Endothelial cell of umbilical vein (primary cell): ENCODE measurements at regions not wholly inside any gene's neighbourhood (a gene's known extent, or its start where the extent isn't known, plus 50 kb on each side); places are given as distances from the start of the nearest gene placed in this dataset.

Experiments
- BruUV-seq: library from RNA; stranded (reverse); fragments of 400-500 nt; replicated peaks from 2 replicates; lab custom pipeline; 2021; lab: Mats Ljungman, UMichigan
- CTCF ChIA-PET: fragments of 300-600, 350-600 bp; sonication (Branson Sonifier 250); formaldehyde crosslinking; loops from one replicate; lab custom pipeline; 2021; ENCODE audit warnings: antibody characterized with exemption, inconsistent platforms; lab: Charles Lee
- POLR2A ChIA-PET: fragments of 300-600, 350-600 bp; sonication (Branson Sonifier 250); formaldehyde crosslinking; loops from one replicate; lab custom pipeline; 2021; ENCODE audit warnings: antibody characterized with exemption, inconsistent platforms; lab: Charles Lee
- DNase-seq: peaks from one replicate; pipeline ENCODE4 v3.0.0-alpha.2; 2011; ENCODE audit warnings: low read depth, low spot score
- FAIRE-seq: peaks from 2 replicates; lab custom pipeline; 2011; peaks lifted over from hg19 to GRCh38; lab: Jason Lieb, UNC
- H2AFZ ChIP-seq: 2 replicates; pipeline ENCODE4 v1.6.0; 2012; ENCODE audit warnings: low read depth, low read length, control low read depth, inconsistent platforms
- H3K27ac ChIP-seq: 2 replicates; pipeline ENCODE4 v1.5.1; 2011; ENCODE audit warnings: low read depth, mild to moderate bottlenecking, control low read depth, low read length, moderate library complexity; ENCODE audit not compliant: insufficient read depth
- H3K27me3 ChIP-seq, 2 experiments: 2 replicates each; pipeline versions ENCODE4 v1.6.0 to v1.6.1; 2011; ENCODE audit warnings: low read length in 2 of 2, mixed read lengths in 1 of 2; ENCODE audit not compliant: control insufficient read depth in 2 of 2, insufficient read depth in 2 of 2
- H3K36me3 ChIP-seq, 2 experiments: 2 replicates in 1 of 2; 3 replicates in 1 of 2; pipeline ENCODE4 v1.5.1; 2011; ENCODE audit warnings: low read length in 2 of 2, mild to moderate bottlenecking in 1 of 2, moderate library complexity in 1 of 2; ENCODE audit not compliant: control insufficient read depth in 2 of 2, insufficient read depth in 2 of 2; ENCODE audit errors: extremely low read depth in 1 of 2
- H3K4me1 ChIP-seq: 3 replicates; pipeline ENCODE4 v1.5.1; 2011; ENCODE audit warnings: mild to moderate bottlenecking, low read length; ENCODE audit not compliant: control insufficient read depth, insufficient read depth; ENCODE audit errors: extremely low read depth
- H3K4me2 ChIP-seq: 2 replicates; pipeline ENCODE4 v1.6.1; 2011; ENCODE audit warnings: low read length, control low read depth, mixed read lengths; ENCODE audit not compliant: insufficient read depth
- H3K4me3 ChIP-seq, 3 experiments: fragments of 200-600 bp in 1 of 3; sonication (generic), shearing (Covaris generic) in 1 of 3; replicated peaks in 1 of 3; 2 replicates each; pipeline ENCODE4 v1.5.1; 2011 to 2016; ENCODE audit warnings: control low read depth in 3 of 3, low read length in 3 of 3, mild to moderate bottlenecking in 2 of 3, inconsistent platforms in 1 of 3, low read depth in 1 of 3, moderate library complexity in 1 of 3; ENCODE audit not compliant: insufficient read depth in 1 of 3
- H3K79me2 ChIP-seq: 2 replicates; pipeline ENCODE4 v1.6.0; 2012; ENCODE audit warnings: low read length, inconsistent platforms; ENCODE audit not compliant: control insufficient read depth, insufficient read depth
- H3K9ac ChIP-seq: replicated peaks from 2 replicates; pipeline ENCODE3; 2011; ENCODE audit warnings: low read length, control low read depth; ENCODE audit not compliant: insufficient read depth; ENCODE audit errors: extremely low read depth
- H3K9me1 ChIP-seq: replicated peaks from 3 replicates; pipeline ENCODE4 v1.6.0; 2011; ENCODE audit warnings: mild to moderate bottlenecking, low read length; ENCODE audit not compliant: control insufficient read depth, insufficient read depth; ENCODE audit errors: extremely low read depth
- H3K9me3 ChIP-seq: replicated peaks from 2 replicates; pipeline ENCODE4 v1.5.1; 2012; ENCODE audit warnings: low read length, inconsistent platforms; ENCODE audit not compliant: control insufficient read depth, insufficient read depth
- H4K20me1 ChIP-seq: replicated peaks from 2 replicates; pipeline ENCODE3; 2011; ENCODE audit warnings: mild to moderate bottlenecking, low read length; ENCODE audit not compliant: control insufficient read depth, insufficient read depth; ENCODE audit errors: extremely low read depth
- EZH2 ChIP-seq: IDR thresholded peaks from 2 replicates; pipeline ENCODE4 v1.6.1; 2012; ENCODE audit warnings: borderline replicate concordance, low read depth, mild to moderate bottlenecking, moderate library complexity, low read length, inconsistent platforms; ENCODE audit not compliant: severe bottlenecking
- FOS ChIP-seq: IDR thresholded peaks from 2 replicates; pipeline ENCODE4 v1.6.1; 2011; ENCODE audit warnings: mild to moderate bottlenecking, low read length, moderate library complexity, borderline replicate concordance; ENCODE audit not compliant: insufficient read depth
- GATA2 ChIP-seq: IDR thresholded peaks from 2 replicates; pipeline ENCODE4 v1.7.0; 2011; ENCODE audit warnings: low read depth, mild to moderate bottlenecking, moderate library complexity, mixed read lengths, low read length; ENCODE audit not compliant: insufficient read length, insufficient read depth
- JUN ChIP-seq: IDR thresholded peaks from 2 replicates; pipeline ENCODE4 v1.6.1; 2011; ENCODE audit warnings: borderline replicate concordance, low read depth; ENCODE audit not compliant: insufficient read length, insufficient read depth
- MAX ChIP-seq: IDR thresholded peaks from 2 replicates; pipeline ENCODE4 v1.6.1; 2011; ENCODE audit not compliant: insufficient read depth, insufficient read length
- MYC ChIP-seq: IDR thresholded peaks from one replicate; pipeline ENCODE4 v1.6.1; 2011; ENCODE audit warnings: mild to moderate bottlenecking, low read depth, low read length
- POLR2A ChIP-seq: IDR thresholded peaks from 2 replicates; pipeline ENCODE4 v1.6.1; 2012; ENCODE audit warnings: low read depth, mild to moderate bottlenecking, control low read depth, low read length
- POLR2AphosphoS5 ChIP-seq: IDR thresholded peaks from 2 replicates; pipeline ENCODE4 v1.6.1; 2012; ENCODE audit warnings: low read depth, mild to moderate bottlenecking, control low read depth, low read length, moderate library complexity; ENCODE audit not compliant: insufficient read depth
- dilution Hi-C: fragments of 300-500 bp; cut with MboI; formaldehyde crosslinking; loops from one replicate; pipeline ENCODE4 v1.15.0; 2019; ENCODE audit warnings: low sequenced_read_pairs; ENCODE audit not compliant: extremely low pct_ligation_motif_present
- intact Hi-C: fragments of 100-400 bp; cut with micrococcal nuclease; formaldehyde crosslinking; loops from one replicate; pipeline ENCODE4 v1.10.0; 2022
- TF ChIP-seq, protein P1 (sequence below), 2 donors: IDR thresholded peaks; 1 replicate in 1 of 2; 2 replicates in 1 of 2; pipeline ENCODE4 v1.5.1; 2011; ENCODE audit warnings: low read length in 2 of 2, mild to moderate bottlenecking in 2 of 2, moderate library complexity in 2 of 2, control low read depth in 1 of 2, inconsistent platforms in 1 of 2, low read depth in 1 of 2; ENCODE audit not compliant: insufficient read depth in 1 of 2; ENCODE audit errors: extremely low read depth in 1 of 2

GRCh38 chr14:53380867-53381225 is 227.7 kb upstream of the DDHD1 start:
- dilution Hi-C loops: no loop called here
- CTCF ChIA-PET: no interaction called here

More at GRCh38 chr14:53380867-53381225, 227.7 kb upstream of the DDHD1 start:
- Histone ChIP-seq H3K4me1 (no peaks in the 10 kb centered on the region), H3K4me3 (no peak overlapping the region), H3K4me2 (no peak overlapping the region), H3K9me3 (no peaks in the 10 kb centered on the region), H3K36me3 (no peaks in the 10 kb centered on the region), H3K79me2 (no peaks in the 10 kb centered on the region), H4K20me1 (no peaks in the 10 kb centered on the region), H3K27ac (no peak overlapping the region), H3K9me1 (no peaks in the 10 kb centered on the region), H3K27me3 (no peaks in the 10 kb centered on the region), H2AFZ (no peak overlapping the region), H3K9ac (no peak overlapping the region)
- BruUV-seq: no TSS peak
- TF ChIP-seq JUN: no peak
- TF ChIP-seq EZH2: no peak
- TF ChIP-seq GATA2: no peak
- TF ChIP-seq POLR2AphosphoS5: no peak
- TF ChIP-seq MYC: no peak
- TF ChIP-seq, protein P1, sequence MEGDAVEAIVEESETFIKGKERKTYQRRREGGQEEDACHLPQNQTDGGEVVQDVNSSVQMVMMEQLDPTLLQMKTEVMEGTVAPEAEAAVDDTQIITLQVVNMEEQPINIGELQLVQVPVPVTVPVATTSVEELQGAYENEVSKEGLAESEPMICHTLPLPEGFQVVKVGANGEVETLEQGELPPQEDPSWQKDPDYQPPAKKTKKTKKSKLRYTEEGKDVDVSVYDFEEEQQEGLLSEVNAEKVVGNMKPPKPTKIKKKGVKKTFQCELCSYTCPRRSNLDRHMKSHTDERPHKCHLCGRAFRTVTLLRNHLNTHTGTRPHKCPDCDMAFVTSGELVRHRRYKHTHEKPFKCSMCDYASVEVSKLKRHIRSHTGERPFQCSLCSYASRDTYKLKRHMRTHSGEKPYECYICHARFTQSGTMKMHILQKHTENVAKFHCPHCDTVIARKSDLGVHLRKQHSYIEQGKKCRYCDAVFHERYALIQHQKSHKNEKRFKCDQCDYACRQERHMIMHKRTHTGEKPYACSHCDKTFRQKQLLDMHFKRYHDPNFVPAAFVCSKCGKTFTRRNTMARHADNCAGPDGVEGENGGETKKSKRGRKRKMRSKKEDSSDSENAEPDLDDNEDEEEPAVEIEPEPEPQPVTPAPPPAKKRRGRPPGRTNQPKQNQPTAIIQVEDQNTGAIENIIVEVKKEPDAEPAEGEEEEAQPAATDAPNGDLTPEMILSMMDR (IDR thresholded peaks at IDR 0.05; ENCODE audit: extremely low read depth in 1 of 2, insufficient read depth in 1 of 2, low read depth in 1 of 2, low read length in 2 of 2): no peak
- no peak for TF ChIP-seq MAX
- TF ChIP-seq POLR2A: no peak
- TF ChIP-seq FOS: no peak
- FAIRE-seq: no peak
- DNase-seq: no peak
- intact Hi-C loops: no loop called here
- POLR2A ChIA-PET: no interaction called here
